HepG2 (cell line): ENCODE measurements at regions not wholly inside any gene's neighbourhood (a gene's known extent, or its start where the extent isn't known, plus 50 kb on each side); places are given as distances from the start of the nearest gene placed in this dataset.
A peak's percentile ranks its signal among the peaks of the same experiment; 100 is the strongest.

Experiments
- ATRX ChIP-seq: sonication (generic); formaldehyde crosslinking; IDR thresholded peaks from 2 replicates; pipeline ENCODE4 v1.4.0; 2020; ENCODE audit warnings: missing genetic modification reagents, borderline replicate concordance
- DNMT1 ChIP-seq: sonication (generic); formaldehyde crosslinking; IDR thresholded peaks from 2 replicates; pipeline ENCODE4 v1.5.1; 2020; ENCODE audit warnings: mild to moderate bottlenecking, missing genetic modification reagents
- MIXL1 ChIP-seq: IDR thresholded peaks from 2 replicates; pipeline ENCODE4 v1.6.1; 2016
- MXD4 ChIP-seq: IDR thresholded peaks from 2 replicates; pipeline ENCODE4 v1.6.1; 2016; ENCODE audit warnings: mild to moderate bottlenecking, missing biosample characterization, missing genetic modification reagents
- NR2F6 ChIP-seq, 2 experiments: IDR thresholded peaks; 2 replicates each; pipeline ENCODE4 v1.6.1; 2016; ENCODE audit warnings: antibody characterized with exemption in 1 of 2, mild to moderate bottlenecking in 1 of 2
- PHB2 ChIP-seq: fragments of 450-650 bp; IDR thresholded peaks from 2 replicates; pipeline ENCODE4 v1.6.1; 2018; ENCODE audit not compliant: partially characterized antibody
- PREB ChIP-seq: sonication (generic); formaldehyde crosslinking; IDR thresholded peaks from 2 replicates; pipeline ENCODE4 v1.4.0; 2020; ENCODE audit warnings: missing genetic modification reagents
- RBM39 ChIP-seq: fragments of 200-400 bp; formaldehyde crosslinking; IDR thresholded peaks from one replicate; pipeline ENCODE4 v1.6.1; 2018; ENCODE audit warnings: antibody characterized with exemption, mild to moderate bottlenecking, low read depth, low read length; ENCODE audit not compliant: poor library complexity, severe bottlenecking
- RERE ChIP-seq: IDR thresholded peaks from 2 replicates; pipeline ENCODE4 v1.6.1; 2016; ENCODE audit warnings: low read depth, missing genetic modification reagents, missing compliant biosample characterization
- SPEN ChIP-seq: sonication (generic); formaldehyde crosslinking; IDR thresholded peaks from 2 replicates; pipeline ENCODE4 v1.5.1; 2020; ENCODE audit warnings: low read depth, mild to moderate bottlenecking, missing genetic modification reagents
- SRSF4 ChIP-seq: fragments of 200-400 bp; formaldehyde crosslinking; IDR thresholded peaks from one replicate; pipeline ENCODE4 v1.6.1; 2018; ENCODE audit warnings: mild to moderate bottlenecking, low read depth, low read length, moderate library complexity; ENCODE audit not compliant: poor library complexity, severe bottlenecking
- ZBED4 ChIP-seq: sonication (generic); formaldehyde crosslinking; IDR thresholded peaks from 2 replicates; pipeline ENCODE4 v1.4.0; 2020; ENCODE audit warnings: missing genetic modification reagents, borderline replicate concordance
- ZNF205 ChIP-seq: IDR thresholded peaks from 2 replicates; pipeline ENCODE4 v1.6.1; 2018; ENCODE audit warnings: missing biosample characterization, missing genetic modification reagents
- ZNF350 ChIP-seq: sonication (generic); formaldehyde crosslinking; IDR thresholded peaks from 2 replicates; pipeline ENCODE4 v1.4.0; 2020; ENCODE audit warnings: mild to moderate bottlenecking, low read depth, missing genetic modification reagents, borderline replicate concordance
- ZNF496 ChIP-seq: sonication (generic); formaldehyde crosslinking; IDR thresholded peaks from 2 replicates; pipeline ENCODE4 v1.8.1; 2023; ENCODE audit warnings: mild to moderate bottlenecking, moderate library complexity, missing genetic modification reagents; ENCODE audit not compliant: insufficient replicate concordance
- ZNF512B ChIP-seq: sonication (generic); formaldehyde crosslinking; IDR thresholded peaks from 2 replicates; pipeline ENCODE4 v1.5.1; 2020; ENCODE audit warnings: missing genetic modification reagents, mild to moderate bottlenecking, borderline replicate concordance
- ZNF652 ChIP-seq: IDR thresholded peaks from 2 replicates; pipeline ENCODE4 v1.6.1; 2016; ENCODE audit warnings: low read depth, borderline replicate concordance

- TF ChIP-seq RERE (CRISPR knock-in tag) (no peak), ZNF350 (CRISPR knock-in tag) (no peak; the same call in 1 of the 2 replicates), ZBED4 (CRISPR knock-in tag) (no peak), ZNF652 (no peak), SRSF4 (no peak), SPEN (CRISPR knock-in tag) (no peak; the same call in 1 of the 2 replicates), ATRX (CRISPR knock-in tag) (no peak), RBM39 (no peak), PREB (no peak), NR2F6 (IDR thresholded peaks at IDR 0.05) (no peak), NR2F6 (CRISPR knock-in tag; IDR thresholded peaks at IDR 0.05) (0 out of 2 replicates have a peak, but pooled peaks have one; percentile 17), ZNF205 (no peak), ZNF512B (no peak), PHB2 (no peak), DNMT1 (no peak), ZNF496 (CRISPR knock-in tag) (no peak), MIXL1 (CRISPR knock-in tag) (0 out of 2 replicates have a peak, but pooled peaks have one; percentile 36), MXD4 (CRISPR knock-in tag) (no peak)
Measured at GRCh38 chr10:43902842-43903241, 254.2 kb upstream of the ZNF32 start (continued).
